ENCODE measurements at regions not wholly inside any gene's neighbourhood (a gene's known extent, or its start where the extent isn't known, plus 50 kb on each side); places are given as distances from the start of the nearest gene placed in this dataset.
"Not testable (repeated sequence)": the region's sequence is repeated elsewhere in the genome, so short reads cannot be mapped to it uniquely, and the experiment has no call there.

- no peak for DNase-seq
Observed at GRCh38 chr1:157407917-157408525, 144.3 kb downstream of the FCRL5 start.

DNA sequence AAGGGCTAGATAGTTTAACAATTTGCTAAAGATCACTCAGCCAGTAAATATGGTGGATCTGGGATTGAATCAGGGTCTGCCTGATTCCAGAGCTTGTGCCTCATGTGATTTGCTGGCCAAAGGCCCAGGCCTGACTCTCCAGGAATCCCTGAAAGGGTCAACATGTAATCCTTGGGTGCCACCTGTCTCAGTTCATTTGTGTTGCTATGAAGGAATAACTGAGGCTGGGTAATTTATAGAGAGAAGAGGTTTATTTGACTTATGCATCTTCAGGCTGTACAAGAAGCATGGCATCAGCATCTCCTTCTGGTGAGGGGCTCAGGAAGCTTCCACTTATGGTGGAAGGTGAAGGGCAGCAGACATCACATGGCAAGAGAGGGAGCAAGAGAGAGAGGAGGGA lies 144.9 kb downstream of the FCRL5 start:
- DNase-seq, result no peak

DNA sequence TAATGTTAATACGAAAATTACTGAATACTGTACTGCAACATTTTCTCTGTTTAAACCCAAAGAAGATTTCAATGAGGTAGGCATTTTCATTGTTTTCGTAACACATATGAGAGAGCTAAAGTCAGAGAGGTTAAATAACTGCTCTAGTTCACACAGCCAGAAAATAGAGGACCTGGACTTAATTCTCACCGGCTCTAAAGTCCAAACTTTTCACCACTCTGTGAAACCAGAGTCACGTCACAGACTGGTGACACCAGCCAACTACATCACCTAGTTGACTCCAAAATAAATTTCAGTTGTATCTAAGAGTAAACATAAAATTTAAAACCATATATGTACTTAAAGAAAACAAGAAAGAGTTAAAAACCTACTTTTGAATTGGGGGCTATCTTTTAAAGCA lies 146.7 kb downstream of the FCRL5 start:
- no peak for DNase-seq

DNA sequence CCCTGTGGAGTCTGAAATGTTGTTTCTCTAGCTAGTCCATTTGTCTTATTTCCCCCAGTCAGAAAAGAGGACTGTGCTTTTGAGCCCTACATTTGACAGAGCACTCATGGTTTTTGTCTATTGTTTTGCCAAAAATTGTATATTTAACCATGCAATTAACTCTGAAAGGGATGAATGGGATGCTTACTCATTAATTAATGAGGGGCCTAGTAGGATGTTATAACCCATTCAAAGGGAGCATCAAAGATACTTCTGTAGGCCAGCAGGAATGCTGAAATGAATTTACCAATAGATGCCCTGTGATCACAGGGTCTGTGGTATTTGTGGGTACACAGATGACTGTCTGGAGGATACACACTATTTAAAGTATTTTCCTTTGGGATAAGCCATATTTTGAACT lies 147.7 kb downstream of the FCRL5 start:
- no peak for DNase-seq

- DNase-seq, result no peak
Observed at GRCh38 chr1:157404063-157404501, 148.2 kb downstream of the FCRL5 start.

DNA sequence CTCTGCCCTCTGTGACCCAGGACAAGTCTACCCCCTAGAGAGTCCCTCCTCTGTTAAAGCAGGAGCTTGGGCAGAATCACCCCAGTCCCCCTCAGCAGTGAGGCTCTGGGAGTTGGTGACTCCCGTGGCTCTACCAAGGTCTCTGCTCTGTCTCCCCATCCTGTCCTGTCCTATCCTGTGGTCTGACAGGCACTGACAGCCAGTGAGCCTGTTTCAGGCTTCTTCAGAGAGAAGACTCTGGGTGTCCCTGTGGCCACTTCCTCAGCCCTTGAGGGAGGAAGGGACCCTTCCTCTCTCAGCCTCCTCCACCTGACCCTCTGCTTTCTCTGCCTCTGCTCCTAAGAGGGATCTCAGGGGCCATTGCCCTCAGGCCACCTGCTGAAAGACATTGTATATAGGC lies 148.7 kb downstream of the FCRL5 start:
- no peak for DNase-seq

GRCh38 chr1:157403203-157403602 lies 149.1 kb downstream of the FCRL5 start:
- DNase-seq, result no peak

DNA sequence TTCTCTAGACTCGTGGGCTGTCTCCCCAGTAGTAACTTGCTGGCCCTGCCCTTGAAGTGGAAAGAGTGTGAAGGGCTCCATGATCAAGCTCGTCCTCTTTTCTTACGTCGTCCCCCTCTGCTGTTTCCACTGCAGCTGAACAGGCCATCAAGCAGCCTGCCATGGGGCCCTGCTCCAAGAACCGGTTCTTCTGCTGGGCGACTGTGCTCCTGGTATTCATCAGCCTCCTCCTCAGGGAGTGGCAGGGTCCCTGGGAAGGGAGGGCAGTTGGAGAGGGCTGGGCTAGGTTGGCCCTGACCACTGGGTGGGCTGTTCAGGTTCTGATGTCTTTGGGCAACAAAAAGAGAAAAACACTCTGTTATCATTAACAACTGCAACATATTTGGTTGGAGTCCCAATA lies 151.5 kb downstream of the FCRL5 start:
- DNase-seq, result no peak

DNA sequence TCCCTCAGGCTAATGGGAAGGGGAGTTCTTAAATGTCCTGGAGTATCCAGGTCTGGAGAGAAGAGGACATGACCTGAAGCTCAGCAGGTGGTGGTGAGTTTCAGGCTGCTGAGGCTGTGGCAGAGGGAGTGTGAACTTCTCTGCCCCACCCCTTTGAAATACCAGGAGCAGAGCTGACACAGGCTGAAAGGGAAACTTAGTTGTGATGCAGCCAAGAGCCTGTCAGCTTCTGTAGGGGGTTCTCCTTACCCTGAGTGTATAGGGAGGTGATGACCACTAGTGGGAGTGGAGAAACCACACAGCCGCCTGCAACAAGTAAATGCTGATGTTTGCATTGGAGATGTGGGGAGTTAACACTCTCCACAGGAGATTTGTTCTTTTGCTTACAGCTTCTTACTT lies 152.3 kb downstream of the FCRL5 start:
- no peak for DNase-seq

GRCh38 chr1:157399343-157399983 lies 152.9 kb downstream of the FCRL5 start:
- no peak for DNase-seq

DNA sequence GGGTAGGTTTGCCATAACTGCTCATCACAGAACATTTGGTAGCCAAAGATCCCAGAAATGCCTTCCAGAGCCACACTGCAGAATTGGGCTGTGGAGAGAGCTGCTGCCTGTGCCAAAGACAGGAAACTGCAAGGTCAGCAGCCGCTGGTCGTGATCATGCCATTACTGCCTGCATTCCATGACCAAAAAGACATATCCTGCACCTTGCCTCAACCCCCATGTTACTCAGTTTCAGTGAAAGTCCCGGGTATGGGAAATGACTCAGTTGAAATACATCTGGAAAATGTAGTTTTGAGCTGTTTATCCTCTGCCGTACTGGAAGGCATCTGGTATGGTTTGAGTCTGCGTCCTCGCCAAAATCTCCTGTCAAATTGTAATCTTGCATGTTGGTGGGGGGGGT lies 161.7 kb downstream of the FCRL5 start:
- no peak for DNase-seq

DNA sequence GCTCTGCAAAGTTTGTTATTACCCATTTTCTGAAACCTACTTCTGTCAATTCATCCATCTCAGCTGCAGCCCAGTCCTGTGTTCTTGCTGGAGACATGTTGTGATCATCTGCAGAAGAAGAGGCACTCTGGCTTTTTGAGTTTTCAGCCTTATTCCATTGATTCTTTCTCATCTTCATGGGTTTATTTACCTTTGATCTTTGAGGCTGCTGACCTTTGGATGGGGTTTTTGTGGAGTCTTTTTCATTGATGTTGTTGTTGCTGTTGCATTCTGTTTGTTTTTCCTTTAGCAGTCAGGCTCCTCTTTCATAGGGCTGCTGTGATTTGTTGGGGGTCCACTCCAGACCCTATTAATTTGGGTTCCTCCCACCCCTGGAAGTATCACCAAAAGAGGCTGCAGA lies 164.3 kb downstream of the FCRL5 start:
- no peak for DNase-seq

DNA sequence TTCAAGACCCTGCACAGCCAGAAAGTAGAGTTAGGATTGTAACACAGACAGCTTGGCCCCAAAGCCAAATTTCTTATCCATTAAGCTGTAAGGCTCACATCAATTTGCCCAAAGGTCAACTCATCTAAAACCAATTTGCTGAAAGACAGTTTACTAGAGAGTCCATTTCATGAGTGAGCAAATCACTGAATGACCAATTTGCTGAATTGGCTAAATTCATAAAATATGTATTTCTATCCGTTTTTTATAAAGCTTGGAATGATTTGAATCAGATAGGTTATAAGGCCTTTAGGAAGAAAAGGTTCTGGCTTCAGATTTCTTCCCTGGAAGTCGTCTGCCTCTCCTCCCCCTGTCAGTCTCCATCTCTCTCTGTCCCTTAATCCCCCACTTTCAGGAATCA lies 168.1 kb downstream of the FCRL5 start:
- no peak for DNase-seq

DNA sequence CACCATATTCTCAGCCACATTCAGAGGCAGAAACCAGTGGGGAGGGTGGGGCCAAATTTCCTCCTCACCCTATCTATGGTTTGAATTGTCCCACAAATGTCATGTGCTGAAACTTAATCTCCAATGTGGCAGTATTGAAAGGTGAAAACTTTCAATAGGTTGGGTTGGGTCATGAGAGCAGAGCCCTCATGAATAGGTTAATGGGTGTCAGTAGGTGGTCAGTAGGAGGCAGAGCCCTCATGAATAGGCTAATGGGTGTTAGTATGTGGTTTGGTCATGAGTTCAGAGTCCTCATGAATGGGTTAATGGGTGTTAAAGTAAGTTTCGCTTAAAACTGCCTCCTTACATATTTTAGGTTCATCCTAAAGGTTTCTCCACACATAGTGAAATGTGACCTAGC lies 170.0 kb downstream of the FCRL5 start:
- no peak for DNase-seq

GRCh38 chr1:157380523-157380922 lies 171.8 kb downstream of the FCRL5 start:
- DNase-seq, result no peak

DNA sequence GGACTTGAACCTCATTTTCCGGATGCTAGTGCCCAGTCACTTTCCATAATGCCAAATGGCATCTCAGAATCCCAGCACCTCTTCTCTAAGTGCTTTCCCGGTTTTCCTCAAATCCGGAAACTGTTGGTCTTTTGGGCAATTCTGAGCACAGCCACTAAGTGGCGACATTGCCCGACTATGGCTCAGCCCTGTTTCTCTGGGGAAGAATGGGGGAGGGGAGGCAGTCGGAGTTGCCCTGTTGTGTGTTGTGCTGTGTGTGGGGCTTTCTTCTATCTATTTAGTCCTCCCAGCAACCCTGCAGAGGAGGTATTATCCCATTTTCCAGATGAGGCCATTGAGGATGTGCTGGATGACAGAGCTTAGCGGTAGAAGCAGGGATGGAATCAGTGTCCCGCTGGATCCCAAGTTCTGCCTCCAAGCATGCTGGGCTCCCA lies 175.0 kb downstream of the FCRL5 start:
- not testable (repeated sequence) for DNase-seq

- DNase-seq, result no peak
Observed at GRCh38 chr1:157376681-157377080, 175.6 kb downstream of the FCRL5 start.

DNA sequence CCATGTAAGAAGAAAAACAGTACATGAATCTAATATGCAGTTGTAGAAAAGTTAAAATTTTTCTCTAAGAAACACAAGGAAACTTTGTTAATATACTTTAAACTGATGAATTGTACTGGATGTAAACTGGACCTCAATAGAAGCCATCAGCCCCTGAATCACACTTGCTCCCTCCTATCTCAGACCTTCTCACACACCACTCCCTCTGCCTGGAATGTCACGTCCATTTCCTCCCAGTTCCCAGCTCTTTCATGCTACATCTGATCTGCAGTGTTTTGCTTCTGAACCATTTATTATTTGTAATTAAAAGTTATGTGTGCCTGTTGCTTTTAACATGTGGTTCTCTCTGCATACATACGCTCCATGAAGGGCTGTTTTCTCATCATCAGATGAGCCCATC lies 180.0 kb downstream of the FCRL5 start:
- not testable (repeated sequence) for DNase-seq

- DNase-seq, result no peak
Observed at GRCh38 chr1:157371826-157372225, 180.5 kb downstream of the FCRL5 start.

- no peak for DNase-seq
Observed at GRCh38 chr1:157371221-157371620, 181.1 kb downstream of the FCRL5 start.

DNA sequence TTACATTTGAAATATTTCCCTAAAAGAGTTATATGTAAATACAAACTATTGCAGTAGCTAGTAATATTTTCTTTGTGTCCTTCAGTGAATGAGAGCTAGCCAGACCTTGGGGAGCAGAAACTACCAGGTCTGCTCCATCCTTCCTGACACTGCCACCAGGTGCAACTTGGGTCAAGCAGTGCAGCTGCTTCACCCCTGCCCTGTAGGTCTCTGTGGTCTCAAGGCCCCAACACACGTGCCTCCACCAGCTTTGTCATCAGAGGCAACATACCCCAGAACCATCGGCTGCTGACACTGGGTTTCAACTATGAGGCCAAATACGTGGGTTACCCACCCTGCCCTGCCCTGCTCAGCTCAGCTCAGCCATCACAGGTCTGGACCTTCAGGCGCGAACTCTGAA lies 181.6 kb downstream of the FCRL5 start:
- DNase-seq, result no peak

GRCh38 chr1:157369808-157370521 lies 182.3 kb downstream of the FCRL5 start:
- DNase-seq, result no peak

GRCh38 chr1:157368941-157369340 lies 183.4 kb downstream of the FCRL5 start:
- DNase-seq, result not testable (repeated sequence)

DNA sequence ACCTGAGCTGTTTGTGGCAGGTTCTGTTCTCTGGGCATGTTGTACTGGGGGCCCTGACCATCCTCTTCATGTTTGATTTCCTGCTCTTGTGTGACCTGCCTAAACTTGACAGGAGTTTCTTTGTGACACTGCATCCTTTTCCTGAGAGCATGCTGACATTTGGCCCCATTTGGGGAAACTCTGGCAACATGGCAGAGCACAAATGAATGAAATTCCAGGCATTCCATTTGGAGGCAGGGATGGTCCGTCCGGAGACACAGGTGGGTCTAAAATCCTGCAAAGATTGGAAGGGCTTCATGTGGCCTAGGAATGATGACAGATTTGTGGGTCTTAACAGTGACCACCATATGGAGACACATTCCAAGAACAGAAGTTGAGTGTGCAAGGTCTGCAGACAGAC lies 184.0 kb downstream of the FCRL5 start:
- no peak for DNase-seq
